ENCODE measurements at regions not wholly inside any gene's neighbourhood (a gene's known extent, or its start where the extent isn't known, plus 50 kb on each side); places are given as distances from the start of the nearest gene placed in this dataset.

DNA sequence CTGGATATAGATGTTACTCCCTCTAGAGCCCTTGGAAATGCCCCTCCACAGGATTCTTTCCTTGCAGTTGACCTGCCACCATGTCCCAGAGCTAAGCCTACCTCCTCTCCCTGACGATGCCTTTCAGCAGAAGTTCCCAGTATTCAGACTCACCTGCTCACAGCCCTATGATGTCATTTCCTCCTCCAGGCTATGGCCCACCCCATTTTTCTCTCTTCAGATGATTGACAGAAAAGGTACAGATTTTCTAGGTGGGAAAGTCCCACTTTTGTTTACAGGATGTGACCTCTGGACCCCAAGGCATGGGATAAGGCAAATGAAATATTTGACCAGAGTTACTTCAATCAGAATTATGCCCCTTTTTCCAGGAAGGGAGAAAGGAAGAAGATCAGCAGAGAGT, 280.2 kb upstream of the PHYHIPL start:
- H3K4me3 ChIP-seq (replicated peaks; ENCODE audit: low read depth, low read length) = no peak overlapping the region
- TF ChIP-seq, protein P1, sequence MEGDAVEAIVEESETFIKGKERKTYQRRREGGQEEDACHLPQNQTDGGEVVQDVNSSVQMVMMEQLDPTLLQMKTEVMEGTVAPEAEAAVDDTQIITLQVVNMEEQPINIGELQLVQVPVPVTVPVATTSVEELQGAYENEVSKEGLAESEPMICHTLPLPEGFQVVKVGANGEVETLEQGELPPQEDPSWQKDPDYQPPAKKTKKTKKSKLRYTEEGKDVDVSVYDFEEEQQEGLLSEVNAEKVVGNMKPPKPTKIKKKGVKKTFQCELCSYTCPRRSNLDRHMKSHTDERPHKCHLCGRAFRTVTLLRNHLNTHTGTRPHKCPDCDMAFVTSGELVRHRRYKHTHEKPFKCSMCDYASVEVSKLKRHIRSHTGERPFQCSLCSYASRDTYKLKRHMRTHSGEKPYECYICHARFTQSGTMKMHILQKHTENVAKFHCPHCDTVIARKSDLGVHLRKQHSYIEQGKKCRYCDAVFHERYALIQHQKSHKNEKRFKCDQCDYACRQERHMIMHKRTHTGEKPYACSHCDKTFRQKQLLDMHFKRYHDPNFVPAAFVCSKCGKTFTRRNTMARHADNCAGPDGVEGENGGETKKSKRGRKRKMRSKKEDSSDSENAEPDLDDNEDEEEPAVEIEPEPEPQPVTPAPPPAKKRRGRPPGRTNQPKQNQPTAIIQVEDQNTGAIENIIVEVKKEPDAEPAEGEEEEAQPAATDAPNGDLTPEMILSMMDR (IDR thresholded peaks at IDR 0.05; ENCODE audit: low read length, missing control alignments) = no peak
- no peak for DNase-seq (ENCODE audit: low read depth)

DNA sequence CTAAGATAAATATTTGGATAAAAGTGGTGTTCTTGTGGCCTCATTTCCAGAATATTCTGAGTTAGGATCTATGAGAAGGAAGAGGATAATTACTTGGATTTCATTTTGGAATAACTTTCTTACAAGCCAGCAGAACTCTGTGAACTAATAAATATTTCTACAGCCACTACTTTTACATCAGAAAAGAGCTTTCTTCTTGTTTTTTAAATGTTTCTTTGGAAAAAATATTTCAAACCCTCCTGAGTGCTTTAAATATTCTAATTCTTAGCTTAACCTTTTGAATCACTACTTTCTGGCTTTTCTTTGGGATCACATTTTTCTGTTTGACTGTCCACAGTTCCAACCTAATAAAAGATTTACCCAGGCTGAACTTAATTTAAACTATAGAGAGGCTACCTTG, 279.2 kb upstream of the PHYHIPL start:
- no peak overlapping the region for H3K4me3 ChIP-seq (replicated peaks; ENCODE audit: low read depth, low read length)
- TF ChIP-seq, protein P1 (IDR thresholded peaks at IDR 0.05; ENCODE audit: low read length, missing control alignments) = no peak
- DNase-seq (ENCODE audit: low read depth) = no peak

DNA sequence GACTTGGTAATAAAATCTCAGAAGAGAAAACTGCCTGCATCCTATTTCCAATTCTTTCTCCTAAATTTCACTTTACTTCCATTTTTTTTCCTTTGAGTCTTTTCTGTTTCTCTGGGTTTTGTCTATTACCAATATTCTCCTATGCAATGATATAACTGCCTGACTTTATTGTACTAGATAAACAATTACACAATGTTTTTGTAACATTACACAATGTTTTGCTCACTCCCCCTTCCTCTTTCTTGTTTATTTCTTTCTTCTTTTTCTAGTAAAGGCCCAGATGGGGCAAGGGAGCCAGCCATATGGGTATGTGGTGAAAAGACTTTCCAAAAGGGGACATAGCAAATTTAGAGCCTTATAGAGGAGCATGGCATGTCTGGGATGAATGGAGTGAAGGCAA, 278.7 kb upstream of the PHYHIPL start:
- TF ChIP-seq, protein P1 (IDR thresholded peaks at IDR 0.05; ENCODE audit: low read length, missing control alignments) = no peak
- peak; percentile 37 for DNase-seq (ENCODE audit: low read depth)
- H3K4me3 ChIP-seq (replicated peaks; ENCODE audit: low read depth, low read length) = no peak overlapping the region

DNA sequence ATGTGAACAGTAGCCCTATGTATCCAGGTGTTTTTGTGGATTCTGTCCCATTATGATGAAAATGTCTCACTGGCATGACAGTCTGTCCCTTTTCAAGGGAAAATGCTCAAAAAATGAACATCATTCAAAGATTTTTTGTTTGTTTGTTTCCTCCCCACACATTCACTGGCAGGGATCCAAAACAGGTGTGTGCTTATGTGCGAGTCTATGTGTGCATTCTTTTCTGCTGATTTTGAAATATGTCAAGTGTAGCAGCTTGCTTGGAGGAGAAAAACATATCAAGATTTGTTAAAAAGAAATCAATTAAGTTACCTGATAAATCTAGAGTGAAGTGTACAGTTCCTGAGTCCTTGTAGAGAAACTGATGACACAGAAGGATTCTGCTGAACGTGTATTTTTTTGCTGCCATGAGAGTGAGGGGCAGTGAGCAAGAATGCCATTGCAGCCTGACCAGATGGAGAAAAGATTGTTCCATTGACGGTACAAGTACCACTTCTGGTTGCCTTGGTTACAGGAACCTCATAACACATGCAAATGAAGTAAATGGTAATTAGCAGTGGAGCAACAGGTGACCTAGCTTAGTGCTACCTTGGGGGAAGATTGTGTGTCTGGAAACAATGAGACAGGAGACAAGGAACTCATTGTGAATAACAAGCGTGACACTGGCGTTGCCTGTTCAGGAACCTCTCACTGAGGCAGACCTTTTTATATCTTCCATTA, 277.4 kb upstream of the PHYHIPL start:
- no peak for DNase-seq (ENCODE audit: low read depth)
- TF ChIP-seq, protein P1 (IDR thresholded peaks at IDR 0.05; ENCODE audit: low read length, missing control alignments) = no peak
- no peak overlapping the region for H3K4me3 ChIP-seq (replicated peaks; ENCODE audit: low read depth, low read length)

DNA sequence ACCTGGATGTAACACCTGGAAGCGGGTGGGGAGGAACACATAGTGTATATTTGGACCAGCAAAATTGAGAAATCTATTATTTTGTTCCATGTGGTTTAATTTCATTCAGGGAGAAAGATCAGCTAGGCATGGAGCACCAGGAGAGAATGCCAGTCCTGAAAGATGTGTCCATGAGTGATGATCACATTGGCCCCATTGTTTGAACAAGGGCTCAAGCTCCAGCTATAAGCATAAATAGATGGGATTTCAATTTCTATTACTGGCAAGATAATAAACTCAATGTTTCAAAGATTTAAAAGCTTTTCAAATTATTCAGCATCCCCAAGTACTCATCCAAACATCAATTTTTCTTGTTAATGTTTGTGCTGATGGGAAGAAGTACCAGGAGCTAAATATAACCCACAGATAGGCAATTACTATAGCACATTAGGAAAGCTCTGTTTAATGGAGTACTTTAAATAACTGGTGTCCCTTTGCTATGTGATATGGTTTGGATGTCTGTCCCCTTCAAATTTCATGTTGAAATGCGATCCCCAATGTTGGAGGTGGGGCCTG, 275.3 kb upstream of the PHYHIPL start:
- no peak for DNase-seq (ENCODE audit: low read depth)
- H3K4me3 ChIP-seq (replicated peaks; ENCODE audit: low read depth, low read length) = no peak overlapping the region
- TF ChIP-seq, protein P1 (IDR thresholded peaks at IDR 0.05; ENCODE audit: low read length, missing control alignments) = no peak

DNA sequence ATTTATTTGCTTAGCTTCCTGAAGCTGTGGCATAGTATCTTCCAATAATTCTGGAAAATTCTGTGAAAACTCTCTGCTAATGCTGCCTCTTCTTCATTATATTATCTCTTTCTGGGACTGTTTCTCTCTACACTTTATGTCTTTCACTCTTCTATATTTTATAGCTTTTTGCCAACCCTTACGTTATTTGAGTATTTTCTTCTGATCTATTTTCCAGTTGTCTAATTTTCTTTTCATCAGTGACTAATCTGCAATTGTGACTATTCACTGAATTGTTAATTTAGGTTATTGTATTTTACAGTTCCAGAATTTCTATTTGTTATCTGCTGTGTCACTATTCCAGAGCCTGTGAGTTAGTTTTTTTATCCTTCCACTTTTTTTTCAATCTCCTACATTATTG, 273.4 kb upstream of the PHYHIPL start:
- H3K4me3 ChIP-seq (replicated peaks; ENCODE audit: low read depth, low read length) = no peak overlapping the region
- TF ChIP-seq, protein P1 (IDR thresholded peaks at IDR 0.05; ENCODE audit: low read length, missing control alignments) = no peak
- no peak for DNase-seq (ENCODE audit: low read depth)

DNA sequence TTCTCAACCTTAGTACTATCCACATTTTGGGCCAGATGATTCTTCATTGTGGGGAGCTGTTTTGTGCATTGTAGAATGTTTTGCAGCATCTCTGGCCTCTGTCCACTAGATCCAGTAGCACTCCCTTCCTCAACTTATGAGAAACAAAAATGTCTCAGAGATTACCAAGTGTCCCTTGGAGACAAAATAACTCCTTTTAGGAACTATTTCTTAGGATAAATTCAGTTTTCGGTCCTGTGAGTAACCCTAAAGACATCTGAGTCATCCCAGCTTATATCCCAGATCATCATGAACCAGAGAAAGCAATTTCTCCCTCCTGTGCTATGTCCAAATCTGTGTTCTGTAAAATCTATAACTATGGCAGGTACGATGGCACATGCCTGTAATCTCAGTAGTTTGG, 266.6 kb upstream of the PHYHIPL start:
- DNase-seq (ENCODE audit: low read depth) = no peak
- H3K4me3 ChIP-seq (replicated peaks; ENCODE audit: low read depth, low read length) = no peak overlapping the region
- TF ChIP-seq, protein P1 (IDR thresholded peaks at IDR 0.05; ENCODE audit: low read length, missing control alignments) = no peak

Measured in fibroblast of pulmonary artery (primary cell).